Osteocyte (in vitro differentiated cells): ENCODE measurements at regions not wholly inside any gene's neighbourhood (a gene's known extent, or its start where the extent isn't known, plus 50 kb on each side); places are given as distances from the start of the nearest gene placed in this dataset.

Experiments
- DNase-seq: peaks from one replicate; pipeline ENCODE4 v3.0.0; 2021; ENCODE audit warnings: mixed read lengths; ENCODE audit not compliant: unreplicated experiment; ENCODE audit errors: extremely low spot score
- H3K27ac Mint-ChIP-seq: one replicate; pipeline ENCODE4 v1.8.0; 2021; ENCODE audit warnings: mild to moderate bottlenecking, mixed read lengths; ENCODE audit not compliant: unreplicated experiment
- H3K27me3 Mint-ChIP-seq: one replicate; pipeline ENCODE4 v1.8.0; 2021; ENCODE audit warnings: mixed read lengths; ENCODE audit not compliant: unreplicated experiment
- H3K36me3 Mint-ChIP-seq: one replicate; pipeline ENCODE4 v1.8.0; 2021; ENCODE audit warnings: mixed read lengths; ENCODE audit not compliant: unreplicated experiment
- H3K4me1 Mint-ChIP-seq: one replicate; pipeline ENCODE4 v1.8.0; 2021; ENCODE audit warnings: mixed read lengths; ENCODE audit not compliant: unreplicated experiment
- H3K4me3 Mint-ChIP-seq: one replicate; pipeline ENCODE4 v1.8.0; 2021; ENCODE audit warnings: mild to moderate bottlenecking, moderate library complexity, mixed read lengths; ENCODE audit not compliant: unreplicated experiment
- H3K9me3 Mint-ChIP-seq: one replicate; pipeline ENCODE4 v1.8.0; 2021; ENCODE audit warnings: mixed read lengths; ENCODE audit not compliant: unreplicated experiment
- CTCF ChIP-seq: fragments of 200-600 bp; sonication (generic); IDR thresholded peaks from 2 replicates; pipeline ENCODE4 v1.5.0; 2021; ENCODE audit warnings: antibody characterized with exemption, mild to moderate bottlenecking, moderate library complexity

- no peak for DNase-seq
- H3K4me1 Mint-ChIP-seq = peaks cover 41% of the 10 kb centered on the region
- peak overlapping the region; percentile 93 for H3K27ac Mint-ChIP-seq
- no peak overlapping the region for H3K4me3 Mint-ChIP-seq
- no peak for TF ChIP-seq CTCF
- H3K36me3 Mint-ChIP-seq = no peaks in the 10 kb centered on the region
- H3K27me3 Mint-ChIP-seq = no peaks in the 10 kb centered on the region
- no peaks in the 10 kb centered on the region for H3K9me3 Mint-ChIP-seq
These were observed 550.5 kb upstream of the SMIM31 start for GRCh38 chr4:164203476-164203875.

- Mint-ChIP-seq H3K4me1 (peaks cover 41% of the 10 kb centered on the region), H3K9me3 (no peaks in the 10 kb centered on the region), H3K27me3 (no peaks in the 10 kb centered on the region), H3K27ac (peak overlapping the region; percentile 93), H3K36me3 (no peaks in the 10 kb centered on the region), H3K4me3 (no peak overlapping the region)
- no peak for DNase-seq
- no peak for TF ChIP-seq CTCF
These were observed 549.5 kb upstream of the SMIM31 start for GRCh38 chr4:164204434-164204833.

GRCh38 chr4:164207460-164207859 is 546.5 kb upstream of the SMIM31 start:
- H3K4me1 Mint-ChIP-seq = peaks cover 37% of the 10 kb centered on the region
- H3K4me3 Mint-ChIP-seq = no peak overlapping the region
- H3K27ac Mint-ChIP-seq = peak overlapping the region; percentile 27
- no peak for DNase-seq
- no peak for TF ChIP-seq CTCF
- H3K9me3 Mint-ChIP-seq = no peaks in the 10 kb centered on the region
- no peaks in the 10 kb centered on the region for H3K27me3 Mint-ChIP-seq
- H3K36me3 Mint-ChIP-seq = no peaks in the 10 kb centered on the region

GRCh38 chr4:164210377-164210776 is 543.6 kb upstream of the SMIM31 start:
- DNase-seq = no peak
- H3K4me3 Mint-ChIP-seq = no peak overlapping the region
- peaks cover 17% of the 10 kb centered on the region for H3K4me1 Mint-ChIP-seq

GRCh38 chr4:164212134-164212533 is 541.8 kb upstream of the SMIM31 start:
- no peaks in the 10 kb centered on the region for H3K36me3 Mint-ChIP-seq
- H3K4me1 Mint-ChIP-seq = peaks cover 30% of the 10 kb centered on the region
- H3K4me3 Mint-ChIP-seq = no peak overlapping the region
- H3K27ac Mint-ChIP-seq = no peak overlapping the region
- no peak for TF ChIP-seq CTCF
- no peak for DNase-seq
- no peaks in the 10 kb centered on the region for H3K9me3 Mint-ChIP-seq
- no peaks in the 10 kb centered on the region for H3K27me3 Mint-ChIP-seq

More at GRCh38 chr4:164210377-164210776, 543.6 kb upstream of the SMIM31 start:
- H3K27ac Mint-ChIP-seq = no peak overlapping the region
- no peaks in the 10 kb centered on the region for H3K27me3 Mint-ChIP-seq
- no peaks in the 10 kb centered on the region for H3K9me3 Mint-ChIP-seq
- TF ChIP-seq CTCF = no peak
- H3K36me3 Mint-ChIP-seq = no peaks in the 10 kb centered on the region
